ENCODE measurements at regions not wholly inside any gene's neighbourhood (a gene's known extent, or its start where the extent isn't known, plus 50 kb on each side); places are given as distances from the start of the nearest gene placed in this dataset.

- H3K9ac ChIP-seq (ENCODE audit: low read length in 2 of 2) = no peak overlapping the region
- no peaks in the 10 kb centered on the region for H3K9me3 ChIP-seq (ENCODE audit: control insufficient read depth in 2 of 2, low read length in 2 of 2)
- H3K27ac ChIP-seq (ENCODE audit: low read length) = no peak overlapping the region
- H3K4me1 ChIP-seq (ENCODE audit: control insufficient read depth, insufficient read depth, low read length) = no peaks in the 10 kb centered on the region
- no peaks in the 10 kb centered on the region for H3K36me3 ChIP-seq (ENCODE audit: control insufficient read depth in 2 of 2, insufficient read depth in 2 of 2, low read length in 2 of 2)
- H3K27me3 ChIP-seq (ENCODE audit: control insufficient read depth in 1 of 2, insufficient read depth in 2 of 2, low read length in 2 of 2) = no peaks in the 10 kb centered on the region
- H3K4me3 ChIP-seq (ENCODE audit: low read length in 2 of 2) = no peak overlapping the region
Observed at GRCh38 chr7:25647872-25648271, 419.6 kb upstream of the NPVF start.

GRCh38 chr7:25652366-25652765, 424.1 kb upstream of the NPVF start:
- peaks cover 7% of the 10 kb centered on the region for H3K4me1 ChIP-seq (ENCODE audit: control insufficient read depth, insufficient read depth, low read length)
- no peak overlapping the region for H3K9ac ChIP-seq (ENCODE audit: low read length in 2 of 2)
- H3K4me3 ChIP-seq (ENCODE audit: low read length in 2 of 2) = no peak overlapping the region
- H3K36me3 ChIP-seq (ENCODE audit: control insufficient read depth in 2 of 2, insufficient read depth in 2 of 2, low read length in 2 of 2) = no peaks in the 10 kb centered on the region
- H3K9me3 ChIP-seq (ENCODE audit: control insufficient read depth in 2 of 2, low read length in 2 of 2) = no peaks in the 10 kb centered on the region
- H3K27ac ChIP-seq (ENCODE audit: low read length) = no peak overlapping the region
- H3K27me3 ChIP-seq (ENCODE audit: control insufficient read depth in 1 of 2, insufficient read depth in 2 of 2, low read length in 2 of 2) = no peaks in the 10 kb centered on the region

- no peaks in the 10 kb centered on the region for H3K36me3 ChIP-seq (ENCODE audit: control insufficient read depth in 2 of 2, insufficient read depth in 2 of 2, low read length in 2 of 2)
- H3K27ac ChIP-seq (ENCODE audit: low read length) = no peak overlapping the region
- H3K9me3 ChIP-seq (ENCODE audit: control insufficient read depth in 2 of 2, low read length in 2 of 2) = no peaks in the 10 kb centered on the region
Observed at GRCh38 chr7:25653384-25653783, 425.1 kb upstream of the NPVF start.

GRCh38 chr7:25656071-25656470, 427.8 kb upstream of the NPVF start:
- H3K27me3 ChIP-seq (ENCODE audit: control insufficient read depth in 1 of 2, insufficient read depth in 2 of 2, low read length in 2 of 2) = no peaks in the 10 kb centered on the region
- H3K4me1 ChIP-seq (ENCODE audit: control insufficient read depth, insufficient read depth, low read length) = peaks cover 20% of the 10 kb centered on the region
- no peaks in the 10 kb centered on the region for H3K9me3 ChIP-seq (ENCODE audit: control insufficient read depth in 2 of 2, low read length in 2 of 2)
- no peaks in the 10 kb centered on the region for H3K36me3 ChIP-seq (ENCODE audit: control insufficient read depth in 2 of 2, insufficient read depth in 2 of 2, low read length in 2 of 2)
- no peak overlapping the region for H3K4me3 ChIP-seq (ENCODE audit: low read length in 2 of 2)
- no peak overlapping the region for H3K27ac ChIP-seq (ENCODE audit: low read length)
- H3K9ac ChIP-seq (ENCODE audit: low read length in 2 of 2) = peak overlapping the region in 1 of 2 donors; percentile 13

More at GRCh38 chr7:25653384-25653783, 425.1 kb upstream of the NPVF start:
- Histone ChIP-seq H3K9ac (ENCODE audit: low read length in 2 of 2) (no peak overlapping the region), H3K4me3 (ENCODE audit: low read length in 2 of 2) (no peak overlapping the region), H3K27me3 (ENCODE audit: control insufficient read depth in 1 of 2, insufficient read depth in 2 of 2, low read length in 2 of 2) (no peaks in the 10 kb centered on the region), H3K4me1 (ENCODE audit: control insufficient read depth, insufficient read depth, low read length) (peaks cover 9% of the 10 kb centered on the region)

GRCh38 chr7:25656581-25657026, 428.3 kb upstream of the NPVF start:
- no peaks in the 10 kb centered on the region for H3K9me3 ChIP-seq (ENCODE audit: control insufficient read depth in 2 of 2, low read length in 2 of 2)
- peak overlapping the region in 1 of 2 donors; percentile 13 for H3K9ac ChIP-seq (ENCODE audit: low read length in 2 of 2)
- peaks cover 20% of the 10 kb centered on the region for H3K4me1 ChIP-seq (ENCODE audit: control insufficient read depth, insufficient read depth, low read length)
- no peak overlapping the region for H3K27ac ChIP-seq (ENCODE audit: low read length)
- H3K27me3 ChIP-seq (ENCODE audit: control insufficient read depth in 1 of 2, insufficient read depth in 2 of 2, low read length in 2 of 2) = no peaks in the 10 kb centered on the region
- no peak overlapping the region for H3K4me3 ChIP-seq (ENCODE audit: low read length in 2 of 2)
- H3K36me3 ChIP-seq (ENCODE audit: control insufficient read depth in 2 of 2, insufficient read depth in 2 of 2, low read length in 2 of 2) = no peaks in the 10 kb centered on the region

- Histone ChIP-seq H3K9me3 (ENCODE audit: control insufficient read depth in 2 of 2, low read length in 2 of 2) (no peaks in the 10 kb centered on the region), H3K27me3 (ENCODE audit: control insufficient read depth in 1 of 2, insufficient read depth in 2 of 2, low read length in 2 of 2) (no peaks in the 10 kb centered on the region), H3K4me3 (ENCODE audit: low read length in 2 of 2) (no peak overlapping the region), H3K27ac (ENCODE audit: low read length) (no peak overlapping the region), H3K36me3 (ENCODE audit: control insufficient read depth in 2 of 2, insufficient read depth in 2 of 2, low read length in 2 of 2) (no peaks in the 10 kb centered on the region), H3K4me1 (ENCODE audit: control insufficient read depth, insufficient read depth, low read length) (peaks cover 32% of the 10 kb centered on the region), H3K9ac (ENCODE audit: low read length in 2 of 2) (no peak overlapping the region)
Observed at GRCh38 chr7:25658375-25658774, 430.1 kb upstream of the NPVF start.

GRCh38 chr7:25659841-25660240, 431.6 kb upstream of the NPVF start:
- Histone ChIP-seq H3K27me3 (ENCODE audit: control insufficient read depth in 1 of 2, insufficient read depth in 2 of 2, low read length in 2 of 2) (no peaks in the 10 kb centered on the region), H3K36me3 (ENCODE audit: control insufficient read depth in 2 of 2, insufficient read depth in 2 of 2, low read length in 2 of 2) (no peaks in the 10 kb centered on the region), H3K9me3 (ENCODE audit: control insufficient read depth in 2 of 2, low read length in 2 of 2) (no peaks in the 10 kb centered on the region), H3K27ac (ENCODE audit: low read length) (peak overlapping the region; percentile 33), H3K9ac (ENCODE audit: low read length in 2 of 2) (no peak overlapping the region), H3K4me3 (ENCODE audit: low read length in 2 of 2) (peak overlapping the region in 1 of 2 donors; percentile 10), H3K4me1 (ENCODE audit: control insufficient read depth, insufficient read depth, low read length) (peaks cover 35% of the 10 kb centered on the region)

GRCh38 chr7:25662841-25663800, 434.8 kb upstream of the NPVF start:
- Histone ChIP-seq H3K27ac (ENCODE audit: low read length) (peak overlapping the region; percentile 56), H3K36me3 (ENCODE audit: control insufficient read depth in 2 of 2, insufficient read depth in 2 of 2, low read length in 2 of 2) (no peaks in the 10 kb centered on the region), H3K4me3 (ENCODE audit: low read length in 2 of 2) (peak overlapping the region in 1 of 2 donors; percentile 40), H3K9ac (ENCODE audit: low read length in 2 of 2) (no peak overlapping the region), H3K4me1 (ENCODE audit: control insufficient read depth, insufficient read depth, low read length) (peaks cover 36% of the 10 kb centered on the region), H3K27me3 (ENCODE audit: control insufficient read depth in 1 of 2, insufficient read depth in 2 of 2, low read length in 2 of 2) (no peaks in the 10 kb centered on the region), H3K9me3 (ENCODE audit: control insufficient read depth in 2 of 2, low read length in 2 of 2) (no peaks in the 10 kb centered on the region)

DNA sequence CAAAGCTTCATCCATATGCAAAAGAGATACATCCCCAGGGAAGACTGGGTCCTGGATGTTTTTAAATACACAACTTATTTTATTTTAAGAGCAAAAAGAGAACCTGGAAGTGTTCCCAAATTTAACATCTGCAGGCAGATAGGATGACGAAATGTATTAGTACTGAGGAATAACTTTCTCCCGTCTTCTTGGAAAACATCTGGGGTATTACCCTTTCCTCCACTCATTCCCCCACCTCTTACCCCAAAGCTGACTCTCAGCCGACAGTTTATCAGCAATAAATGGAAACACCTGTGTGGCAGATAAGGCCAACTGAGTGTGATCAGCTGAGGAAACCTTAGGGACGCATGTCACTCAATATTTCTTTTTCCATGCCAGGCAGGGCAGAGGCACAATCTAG, 435.6 kb upstream of the NPVF start:
- Histone ChIP-seq H3K36me3 (ENCODE audit: control insufficient read depth in 2 of 2, insufficient read depth in 2 of 2, low read length in 2 of 2) (no peaks in the 10 kb centered on the region), H3K9me3 (ENCODE audit: control insufficient read depth in 2 of 2, low read length in 2 of 2) (no peaks in the 10 kb centered on the region), H3K4me3 (ENCODE audit: low read length in 2 of 2) (no peak overlapping the region), H3K27ac (ENCODE audit: low read length) (peak overlapping the region; percentile 41), H3K4me1 (ENCODE audit: control insufficient read depth, insufficient read depth, low read length) (peaks cover 32% of the 10 kb centered on the region), H3K27me3 (ENCODE audit: control insufficient read depth in 1 of 2, insufficient read depth in 2 of 2, low read length in 2 of 2) (no peaks in the 10 kb centered on the region), H3K9ac (ENCODE audit: low read length in 2 of 2) (peak overlapping the region in 1 of 2 donors; percentile 12)

- H3K36me3 ChIP-seq (ENCODE audit: control insufficient read depth in 2 of 2, insufficient read depth in 2 of 2, low read length in 2 of 2) = no peaks in the 10 kb centered on the region
- peak overlapping the region; percentile 41 for H3K27ac ChIP-seq (ENCODE audit: low read length)
- no peak overlapping the region for H3K4me3 ChIP-seq (ENCODE audit: low read length in 2 of 2)
- H3K9ac ChIP-seq (ENCODE audit: low read length in 2 of 2) = no peak overlapping the region
- peaks cover 31% of the 10 kb centered on the region for H3K4me1 ChIP-seq (ENCODE audit: control insufficient read depth, insufficient read depth, low read length)
- no peaks in the 10 kb centered on the region for H3K27me3 ChIP-seq (ENCODE audit: control insufficient read depth in 1 of 2, insufficient read depth in 2 of 2, low read length in 2 of 2)
- H3K9me3 ChIP-seq (ENCODE audit: control insufficient read depth in 2 of 2, low read length in 2 of 2) = no peaks in the 10 kb centered on the region
Observed at GRCh38 chr7:25664593-25664992, 436.3 kb upstream of the NPVF start.

DNA sequence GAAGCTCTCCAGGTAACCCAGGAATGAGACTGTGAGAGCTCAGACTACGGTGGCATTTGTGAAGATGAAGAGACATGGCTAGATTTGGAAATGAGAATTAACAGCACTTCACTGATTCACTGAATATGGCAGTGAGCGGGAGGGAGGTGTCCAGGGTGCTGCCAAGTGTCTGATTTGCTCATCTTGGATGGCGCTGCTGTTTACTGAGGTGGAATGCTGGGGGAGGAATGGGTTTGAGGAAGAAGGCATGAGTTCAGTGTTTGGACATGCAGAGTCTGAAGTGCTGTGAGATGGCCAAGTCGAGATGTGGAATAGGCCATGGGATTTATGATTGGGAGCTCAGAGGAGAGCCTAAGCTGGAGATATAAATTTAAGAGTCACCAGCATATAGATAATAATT, 437.1 kb upstream of the NPVF start:
- Histone ChIP-seq H3K4me1 (ENCODE audit: control insufficient read depth, insufficient read depth, low read length) (peaks cover 35% of the 10 kb centered on the region), H3K9ac (ENCODE audit: low read length in 2 of 2) (no peak overlapping the region), H3K27me3 (ENCODE audit: control insufficient read depth in 1 of 2, insufficient read depth in 2 of 2, low read length in 2 of 2) (no peaks in the 10 kb centered on the region), H3K27ac (ENCODE audit: low read length) (no peak overlapping the region), H3K36me3 (ENCODE audit: control insufficient read depth in 2 of 2, insufficient read depth in 2 of 2, low read length in 2 of 2) (no peaks in the 10 kb centered on the region), H3K9me3 (ENCODE audit: control insufficient read depth in 2 of 2, low read length in 2 of 2) (no peaks in the 10 kb centered on the region), H3K4me3 (ENCODE audit: low read length in 2 of 2) (no peak overlapping the region)

All from stomach smooth muscle (tissue), 2 donors.